CD14-positive monocyte (primary cell): ENCODE measurements at regions not wholly inside any gene's neighbourhood (a gene's known extent, or its start where the extent isn't known, plus 50 kb on each side); places are given as distances from the start of the nearest gene placed in this dataset.

Experiments
- DNase-seq, 3 donors: peaks; one replicate each; pipeline ENCODE4 v3.0.0-alpha.2; 2011 to 2022
- H2AFZ ChIP-seq: 2 replicates; pipeline ENCODE4 v1.6.0; 2012; ENCODE audit warnings: mild to moderate bottlenecking, low read depth, low read length, inconsistent platforms; ENCODE audit not compliant: insufficient read depth, poor library complexity, severe bottlenecking
- H3K27ac ChIP-seq, 2 donors: 1 replicate in 1 of 2; 2 replicates in 1 of 2; pipeline ENCODE4 v1.5.1; 2012 to 2013; ENCODE audit warnings: low read length in 2 of 2, control low read depth in 1 of 2, inconsistent platforms in 1 of 2, low read depth in 1 of 2, mild to moderate bottlenecking in 1 of 2
- H3K27me3 ChIP-seq, 2 donors: one replicate each; pipeline versions ENCODE4 v1.6.0 to v1.6.1; 2011 to 2013; ENCODE audit warnings: low read length in 2 of 2; ENCODE audit not compliant: control insufficient read depth in 2 of 2, insufficient read depth in 2 of 2
- H3K36me3 ChIP-seq, 2 donors: replicated peaks in 1 of 2; 1 replicate in 1 of 2; 2 replicates in 1 of 2; pipeline versions ENCODE4 v1.5.1 to v1.6.1; 2012 to 2013; ENCODE audit warnings: low read length in 2 of 2, control low read depth in 1 of 2, inconsistent platforms in 1 of 2, mild to moderate bottlenecking in 1 of 2; ENCODE audit not compliant: insufficient read depth in 2 of 2, control insufficient read depth in 1 of 2
- H3K4me1 ChIP-seq, 2 donors: 1 replicate in 1 of 2; 2 replicates in 1 of 2; pipeline versions ENCODE4 v1.5.1 to v1.6.1; 2012 to 2013; ENCODE audit warnings: low read length in 2 of 2, control low read depth in 1 of 2, inconsistent platforms in 1 of 2, mild to moderate bottlenecking in 1 of 2, moderate library complexity in 1 of 2; ENCODE audit not compliant: insufficient read depth in 2 of 2, control insufficient read depth in 1 of 2
- H3K4me2 ChIP-seq: replicated peaks from 2 replicates; pipeline ENCODE3; 2012; ENCODE audit warnings: low read length, moderate library complexity, mild to moderate bottlenecking; ENCODE audit not compliant: poor library complexity, severe bottlenecking; ENCODE audit errors: extremely low read depth
- H3K4me3 ChIP-seq, 3 experiments: fragments of 200-600 bp in 1 of 3; sonication (generic) in 1 of 3; replicated peaks in 1 of 3; 1 replicate in 2 of 3; 2 replicates in 1 of 3; pipeline ENCODE4 v1.5.1; 2011 to 2013; ENCODE audit warnings: low read length in 3 of 3, mild to moderate bottlenecking in 3 of 3, control low read depth in 2 of 3, low read depth in 2 of 3, inconsistent platforms in 1 of 3, moderate library complexity in 1 of 3
- H3K79me2 ChIP-seq: 2 replicates; pipeline ENCODE4 v1.6.0; 2012; ENCODE audit warnings: mild to moderate bottlenecking, control low read depth, inconsistent platforms, low read length, moderate library complexity; ENCODE audit not compliant: insufficient read depth
- H3K9ac ChIP-seq: 2 replicates; pipeline ENCODE4 v1.6.0; 2017; ENCODE audit warnings: low read length, mild to moderate bottlenecking; ENCODE audit not compliant: insufficient read depth, poor library complexity, severe bottlenecking
- H3K9me3 ChIP-seq, 2 donors: replicated peaks in 1 of 2; 1 replicate in 1 of 2; 2 replicates in 1 of 2; pipeline versions ENCODE4 v1.5.1 to v1.6.1; 2012 to 2013; ENCODE audit warnings: low read length in 2 of 2, control low read depth in 1 of 2; ENCODE audit not compliant: control insufficient read depth in 1 of 2, insufficient read depth in 1 of 2
- H4K20me1 ChIP-seq: 2 replicates; pipeline ENCODE4 v1.6.0; 2012; ENCODE audit warnings: mild to moderate bottlenecking, low read length, control low read depth, moderate library complexity; ENCODE audit not compliant: insufficient read depth
- H3K27ac Mint-ChIP-seq, 7 donors: one replicate each; pipeline ENCODE4 v1.8.0; 2020; ENCODE audit warnings: mild to moderate bottlenecking in 7 of 7, mixed read lengths in 7 of 7, moderate library complexity in 6 of 7, inconsistent platforms in 2 of 7
- H3K27me3 Mint-ChIP-seq, 3 donors: one replicate each; pipeline ENCODE4 v1.8.0; 2021 to 2022; ENCODE audit warnings: low read depth in 3 of 3, mild to moderate bottlenecking in 3 of 3, mixed read lengths in 3 of 3, moderate library complexity in 3 of 3, inconsistent platforms in 1 of 3
- H3K36me3 Mint-ChIP-seq, 2 donors: one replicate each; pipeline ENCODE4 v1.8.0; 2020; ENCODE audit warnings: mixed read lengths in 2 of 2, inconsistent platforms in 1 of 2, mild to moderate bottlenecking in 1 of 2
- H3K4me1 Mint-ChIP-seq: one replicate; pipeline ENCODE4 v1.8.0; 2020; ENCODE audit warnings: mild to moderate bottlenecking, mixed read lengths
- H3K4me3 Mint-ChIP-seq, 2 donors: one replicate each; pipeline ENCODE4 v1.8.0; 2020; ENCODE audit warnings: mild to moderate bottlenecking in 2 of 2, mixed read lengths in 2 of 2, moderate library complexity in 1 of 2
- H3K9me3 Mint-ChIP-seq, 7 donors: one replicate each; pipeline ENCODE4 v1.8.0; 2020 to 2022; ENCODE audit warnings: mixed read lengths in 7 of 7, mild to moderate bottlenecking in 6 of 7, moderate library complexity in 6 of 7, inconsistent platforms in 2 of 7
- CTCF ChIP-seq: fragments of 200-600 bp; IDR thresholded peaks from one replicate; pipeline ENCODE4 v1.8.0; 2022; ENCODE audit warnings: antibody characterized with exemption, mild to moderate bottlenecking
- WGBS: methylation state at CpG from one replicate; pipeline ENCODE4 v1.1.5; 2013; ENCODE audit warnings: missing lambda C conversion rate; ENCODE audit not compliant: insufficient coverage; 5-methylcytosine and 5-hydroxymethylcytosine counted together
- intact Hi-C, 2 donors: fragments of 100-400 bp; cut with micrococcal nuclease; formaldehyde crosslinking; loops; one replicate each; pipeline versions ENCODE4 v1.15.0 to v1.15.1; 2023

DNA sequence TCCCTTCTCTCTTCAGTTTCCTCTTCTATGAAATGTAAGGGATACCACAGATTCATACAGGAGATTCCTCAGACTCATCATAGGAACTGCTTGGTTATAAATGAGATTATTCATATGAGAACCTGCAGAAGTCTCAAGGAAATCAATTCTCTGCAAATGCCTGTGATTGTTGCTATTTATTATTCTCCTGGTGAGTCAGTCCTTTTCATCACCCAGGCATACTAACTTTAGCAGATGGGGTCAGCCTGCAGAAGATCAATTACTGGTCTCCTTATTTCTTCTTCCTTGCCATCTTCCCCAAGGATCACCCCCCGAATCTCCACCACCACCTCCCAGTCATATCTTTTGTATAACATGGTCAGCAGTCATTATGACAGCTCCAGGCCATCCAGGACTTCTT lies 53.8 kb upstream of the DCP1A start:
- no peaks in the 10 kb centered on the region for H4K20me1 ChIP-seq
- Mint-ChIP-seq H3K27me3 (peaks cover 2 to 10% (median 9%) of the 10 kb centered on the region in 3 donors), H3K36me3 (no peaks in the 10 kb centered on the region), H3K27ac (no peak overlapping the region), H3K4me3 (no peak overlapping the region), H3K9me3 (peaks cover 2 to 13% (median 8%) of the 10 kb centered on the region in 7 donors), H3K4me1 (peaks cover 9% of the 10 kb centered on the region)
- H3K36me3 ChIP-seq: no peaks in the 10 kb centered on the region
- no peaks in the 10 kb centered on the region for H3K9me3 ChIP-seq
- WGBS: no CpG with 5 or more reads among the region's 1 CpG
- intact Hi-C loops: no loop called here
- H2AFZ ChIP-seq: no peak overlapping the region
- no peak for DNase-seq
- no peak overlapping the region for H3K4me2 ChIP-seq
- no peaks in the 10 kb centered on the region for H3K79me2 ChIP-seq
- peaks cover 0 to 7% of the 10 kb centered on the region in 2 donors for H3K4me1 ChIP-seq
- H3K4me3 ChIP-seq: no peak overlapping the region
- no peak for TF ChIP-seq CTCF
- no peaks in the 10 kb centered on the region for H3K27me3 ChIP-seq
- H3K9ac ChIP-seq: no peak overlapping the region
- no peak overlapping the region for H3K27ac ChIP-seq

GRCh38 chr3:53402326-53402725 lies 55.0 kb upstream of the DCP1A start:
- H3K9ac ChIP-seq: no peak overlapping the region
- 30% methylated on average over 2 of the region's 3 CpGs for WGBS
- Mint-ChIP-seq H3K27me3 (peaks cover 2 to 9% (median 6%) of the 10 kb centered on the region in 3 donors), H3K27ac (peak overlapping the region in 1 of 7 donors; percentile 50), H3K4me3 (no peak overlapping the region), H3K4me1 (peaks cover 17% of the 10 kb centered on the region), H3K36me3 (no peaks in the 10 kb centered on the region), H3K9me3 (peaks cover 0 to 8% (median 3%) of the 10 kb centered on the region in 7 donors)
- H3K9me3 ChIP-seq: no peaks in the 10 kb centered on the region
- no peak for TF ChIP-seq CTCF
- peak; percentile 3 to 14 (median 4) for DNase-seq
- no peaks in the 10 kb centered on the region for H3K79me2 ChIP-seq
- no peaks in the 10 kb centered on the region for H4K20me1 ChIP-seq
- no peaks in the 10 kb centered on the region for H3K36me3 ChIP-seq
- no peak overlapping the region for H3K4me3 ChIP-seq
- no peaks in the 10 kb centered on the region for H3K27me3 ChIP-seq
- intact Hi-C loops: no loop called here
- H3K27ac ChIP-seq: no peak overlapping the region
- peaks cover 8 to 15% of the 10 kb centered on the region in 2 donors for H3K4me1 ChIP-seq
- H2AFZ ChIP-seq: no peak overlapping the region
- no peak overlapping the region for H3K4me2 ChIP-seq
